OCI-LY3 (cell line): ENCODE measurements at regions not wholly inside any gene's neighbourhood (a gene's known extent, or its start where the extent isn't known, plus 50 kb on each side); places are given as distances from the start of the nearest gene placed in this dataset.

Source experiments
- H2AFZ ChIP-seq: fragments of 200-600, 300-600 bp; shearing (Covaris generic); 2 replicates; pipeline ENCODE4 v1.6.0; 2014; ENCODE audit warnings: antibody characterized with exemption, low read depth, low read length
- H3K27ac ChIP-seq: fragments of 200-600, 300-600 bp; sonication (generic); 2 replicates; pipeline ENCODE4 v1.5.1; 2014; ENCODE audit warnings: mild to moderate bottlenecking, low read length, moderate library complexity, mixed read lengths
- H3K27me3 ChIP-seq: fragments of 200-600, 300-600 bp; sonication (generic); 2 replicates; pipeline ENCODE4 v1.6.1; 2014; ENCODE audit warnings: low read depth, low read length, mixed read lengths
- H3K36me3 ChIP-seq: fragments of 200-600, 300-600 bp; sonication (generic); replicated peaks from 2 replicates; pipeline ENCODE3; 2014; ENCODE audit warnings: low read depth, low read length, mixed read lengths
- H3K4me1 ChIP-seq: fragments of 300-600, 200-600 bp; sonication (generic); 2 replicates; pipeline ENCODE4 v1.6.1; 2014; ENCODE audit warnings: low read length, mixed read lengths
- H3K4me2 ChIP-seq: fragments of 200-600, 300-600 bp; sonication (generic); 2 replicates; pipeline ENCODE4 v1.6.1; 2014; ENCODE audit warnings: low read length, mixed read lengths
- H3K4me3 ChIP-seq: fragments of 300-600, 200-600 bp; sonication (generic); 2 replicates; pipeline ENCODE4 v1.5.1; 2014; ENCODE audit warnings: antibody characterized with exemption, mild to moderate bottlenecking, low read length, moderate library complexity
- H3K79me2 ChIP-seq: fragments of 300-600, 200-600 bp; shearing (Covaris generic); 2 replicates; pipeline ENCODE4 v1.6.1; 2014; ENCODE audit warnings: mild to moderate bottlenecking, low read length, mixed read lengths
- H3K9ac ChIP-seq: fragments of 300-600, 200-600 bp; shearing (Covaris generic); 2 replicates; pipeline ENCODE4 v1.6.0; 2014; ENCODE audit warnings: mild to moderate bottlenecking, low read length, moderate library complexity
- H3K9me3 ChIP-seq: fragments of 200-600, 300-600 bp; shearing (Covaris generic); 2 replicates; pipeline ENCODE4 v1.6.1; 2014; ENCODE audit warnings: low read length, mixed read lengths; ENCODE audit not compliant: insufficient read depth
- H4K20me1 ChIP-seq: fragments of 200-600, 300-600 bp; sonication (generic); 2 replicates; pipeline ENCODE4 v1.6.1; 2016; ENCODE audit warnings: low read length, mixed read lengths; ENCODE audit not compliant: insufficient read depth
- CTCF ChIP-seq: fragments of 200-600, 300-600 bp; sonication (generic); IDR thresholded peaks from 2 replicates; pipeline ENCODE4 v1.5.1; 2014; ENCODE audit warnings: antibody characterized with exemption, low read length, low read depth
- EZH2phosphoT487 ChIP-seq: fragments of 200-600 bp; shearing (Covaris generic); IDR thresholded peaks from 2 replicates; pipeline ENCODE4 v1.6.1; 2018; ENCODE audit warnings: antibody characterized with exemption, mixed run types, low read depth

DNA sequence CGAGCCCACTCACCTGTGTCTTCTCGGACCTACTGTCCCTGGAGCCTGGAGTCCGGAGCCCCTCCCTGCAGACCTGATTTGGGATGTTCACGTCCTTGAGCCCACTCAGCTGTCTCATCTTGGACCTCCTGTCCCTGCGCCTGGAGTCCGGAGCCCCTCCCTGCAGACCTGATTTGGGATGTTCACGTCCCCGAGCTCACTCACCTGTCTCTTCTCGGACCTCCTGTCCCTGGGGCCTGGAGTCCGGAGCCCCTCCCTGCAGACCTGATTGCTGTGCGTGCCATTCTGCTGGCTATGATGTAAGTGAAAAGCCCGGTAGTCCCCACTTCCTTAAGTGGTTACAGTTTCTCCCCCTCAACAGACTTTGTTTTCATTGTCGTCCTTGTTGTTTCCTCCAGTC, 867.1 kb downstream of the BRD1 start:
- H3K9ac ChIP-seq = no peak overlapping the region
- H3K4me1 ChIP-seq = no peaks in the 10 kb centered on the region
- TF ChIP-seq CTCF (no peak), EZH2phosphoT487 (no peak)
- H2AFZ ChIP-seq = no peak overlapping the region
- H3K4me3 ChIP-seq = no peak overlapping the region
- H3K79me2 ChIP-seq = no peaks in the 10 kb centered on the region
- H4K20me1 ChIP-seq = no peaks in the 10 kb centered on the region
- H3K9me3 ChIP-seq = no peaks in the 10 kb centered on the region
- H3K4me2 ChIP-seq = no peak overlapping the region
- no peak overlapping the region for H3K27ac ChIP-seq
- H3K36me3 ChIP-seq = no peaks in the 10 kb centered on the region
- no peaks in the 10 kb centered on the region for H3K27me3 ChIP-seq

- no peak overlapping the region for H2AFZ ChIP-seq
- TF ChIP-seq EZH2phosphoT487 (no peak), CTCF (no peak)
- H3K4me3 ChIP-seq = no peak overlapping the region
- no peak overlapping the region for H3K9ac ChIP-seq
- H3K4me2 ChIP-seq = no peak overlapping the region
- H3K27me3 ChIP-seq = no peaks in the 10 kb centered on the region
- no peaks in the 10 kb centered on the region for H3K4me1 ChIP-seq
- no peaks in the 10 kb centered on the region for H3K79me2 ChIP-seq
- no peaks in the 10 kb centered on the region for H3K36me3 ChIP-seq
- H3K27ac ChIP-seq = no peak overlapping the region
- H4K20me1 ChIP-seq = no peaks in the 10 kb centered on the region
- H3K9me3 ChIP-seq = no peaks in the 10 kb centered on the region
Measured at GRCh38 chr22:48959496-48959895, 868.2 kb downstream of the BRD1 start.

DNA sequence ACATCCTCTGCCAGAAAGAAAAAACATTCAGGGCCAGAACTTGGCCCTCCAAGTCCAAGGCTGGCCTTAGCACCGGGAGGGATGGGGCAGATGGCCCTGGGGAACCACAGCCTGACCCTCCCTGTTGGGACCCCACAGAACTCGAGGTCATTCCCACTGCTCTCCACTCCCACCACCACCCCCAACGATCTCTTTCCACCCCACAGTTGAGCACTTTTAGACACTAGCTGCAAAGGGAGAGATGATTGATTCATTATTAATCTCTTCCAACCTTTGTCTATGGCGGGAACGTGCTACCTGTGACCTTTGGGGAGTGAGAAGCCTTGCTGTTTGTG, 869.7 kb downstream of the BRD1 start:
- H3K79me2 ChIP-seq = no peaks in the 10 kb centered on the region
- no peaks in the 10 kb centered on the region for H4K20me1 ChIP-seq
- no peak overlapping the region for H3K27ac ChIP-seq
- H2AFZ ChIP-seq = no peak overlapping the region
- no peak overlapping the region for H3K9ac ChIP-seq
- H3K27me3 ChIP-seq = no peaks in the 10 kb centered on the region
- TF ChIP-seq EZH2phosphoT487 (no peak), CTCF (no peak)
- H3K4me1 ChIP-seq = no peaks in the 10 kb centered on the region
- no peak overlapping the region for H3K4me3 ChIP-seq
- no peak overlapping the region for H3K4me2 ChIP-seq
- no peaks in the 10 kb centered on the region for H3K9me3 ChIP-seq
- no peaks in the 10 kb centered on the region for H3K36me3 ChIP-seq

GRCh38 chr22:48957311-48957986, 870.2 kb downstream of the BRD1 start:
- no peaks in the 10 kb centered on the region for H3K36me3 ChIP-seq
- TF ChIP-seq EZH2phosphoT487 (no peak), CTCF (no peak)
- H3K4me2 ChIP-seq = no peak overlapping the region
- no peak overlapping the region for H2AFZ ChIP-seq
- no peaks in the 10 kb centered on the region for H3K9me3 ChIP-seq
- H3K4me1 ChIP-seq = no peaks in the 10 kb centered on the region
- H3K9ac ChIP-seq = no peak overlapping the region
- H3K4me3 ChIP-seq = no peak overlapping the region
- H3K27ac ChIP-seq = no peak overlapping the region
- H4K20me1 ChIP-seq = no peaks in the 10 kb centered on the region
- no peaks in the 10 kb centered on the region for H3K79me2 ChIP-seq
- no peaks in the 10 kb centered on the region for H3K27me3 ChIP-seq
